ENCODE measurements at regions not wholly inside any gene's neighbourhood (a gene's known extent, or its start where the extent isn't known, plus 50 kb on each side); places are given as distances from the start of the nearest gene placed in this dataset.

DNA sequence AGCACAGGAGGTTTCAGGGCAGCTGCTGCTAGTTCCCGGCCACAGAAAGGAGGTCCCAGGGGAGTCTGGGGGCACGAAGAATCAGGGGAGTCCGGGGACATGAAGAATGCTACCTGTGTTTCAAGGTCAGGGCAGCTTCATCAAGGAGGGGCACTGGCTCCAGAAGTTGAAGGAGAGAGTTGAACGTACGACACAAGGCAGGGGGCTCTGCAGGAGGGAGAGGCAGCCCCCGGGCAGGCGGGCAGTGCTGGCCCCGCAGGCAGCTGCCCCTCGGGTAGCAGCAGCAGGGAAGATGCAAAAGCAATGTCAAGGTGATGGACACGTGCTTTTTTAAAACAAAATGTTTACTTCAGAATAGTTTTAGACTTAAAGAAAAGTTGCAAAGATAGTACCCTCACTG lies 134.7 kb upstream of the RNF32 start:
- FAIRE-seq (no peak), DNase-seq (ENCODE audit: low read depth, low spot score) (no peak)
- Histone ChIP-seq H4K20me1 (replicated peaks; ENCODE audit: control insufficient read depth, extremely low read depth, insufficient read depth, low read length) (no peaks in the 10 kb centered on the region), H3K9ac (replicated peaks; ENCODE audit: extremely low read depth, insufficient read depth, low read length) (no peak overlapping the region), H3K79me2 (ENCODE audit: control insufficient read depth, insufficient read depth, low read length) (no peaks in the 10 kb centered on the region), H3K9me3 (replicated peaks; ENCODE audit: control insufficient read depth, insufficient read depth, low read length) (peaks cover 2% of the 10 kb centered on the region), H3K4me1 (ENCODE audit: control insufficient read depth, extremely low read depth, insufficient read depth, low read length) (no peaks in the 10 kb centered on the region), H3K4me2 (ENCODE audit: insufficient read depth, low read length) (no peak overlapping the region), H3K4me3 (replicated peaks in 1 of 3; ENCODE audit: insufficient read depth in 1 of 3, low read depth in 1 of 3, low read length in 3 of 3) (no peak overlapping the region), H2AFZ (ENCODE audit: low read depth, low read length) (no peak overlapping the region), H3K27ac (ENCODE audit: insufficient read depth, low read depth, low read length) (no peak overlapping the region), H3K27me3 (ENCODE audit: control insufficient read depth in 2 of 2, insufficient read depth in 2 of 2, low read length in 2 of 2) (no peaks in the 10 kb centered on the region), H3K36me3 (ENCODE audit: control insufficient read depth in 2 of 2, extremely low read depth in 1 of 2, insufficient read depth in 2 of 2, low read length in 2 of 2) (no peaks in the 10 kb centered on the region), H3K9me1 (replicated peaks; ENCODE audit: control insufficient read depth, extremely low read depth, insufficient read depth, low read length) (no peaks in the 10 kb centered on the region)
- no peak for TF ChIP-seq MYC (IDR thresholded peaks at IDR 0.05; ENCODE audit: low read depth, low read length)
- TF ChIP-seq EZH2 (IDR thresholded peaks at IDR 0.05; ENCODE audit: borderline replicate concordance, low read depth, low read length, severe bottlenecking): no peak
- TF ChIP-seq GATA2 (IDR thresholded peaks at IDR 0.05; ENCODE audit: insufficient read depth, insufficient read length, low read depth, low read length): no peak
- TF ChIP-seq POLR2AphosphoS5 (IDR thresholded peaks at IDR 0.05; ENCODE audit: insufficient read depth, low read depth, low read length): no peak
- TF ChIP-seq FOS (IDR thresholded peaks at IDR 0.05; ENCODE audit: borderline replicate concordance, insufficient read depth, low read length): no peak
- TF ChIP-seq JUN (IDR thresholded peaks at IDR 0.05; ENCODE audit: borderline replicate concordance, insufficient read depth, insufficient read length, low read depth): no peak
- no peak for TF ChIP-seq POLR2A (IDR thresholded peaks at IDR 0.05; ENCODE audit: low read depth, low read length)
- no peak for TF ChIP-seq MAX (IDR thresholded peaks at IDR 0.05; ENCODE audit: insufficient read depth, insufficient read length)
- TF ChIP-seq, protein P1, sequence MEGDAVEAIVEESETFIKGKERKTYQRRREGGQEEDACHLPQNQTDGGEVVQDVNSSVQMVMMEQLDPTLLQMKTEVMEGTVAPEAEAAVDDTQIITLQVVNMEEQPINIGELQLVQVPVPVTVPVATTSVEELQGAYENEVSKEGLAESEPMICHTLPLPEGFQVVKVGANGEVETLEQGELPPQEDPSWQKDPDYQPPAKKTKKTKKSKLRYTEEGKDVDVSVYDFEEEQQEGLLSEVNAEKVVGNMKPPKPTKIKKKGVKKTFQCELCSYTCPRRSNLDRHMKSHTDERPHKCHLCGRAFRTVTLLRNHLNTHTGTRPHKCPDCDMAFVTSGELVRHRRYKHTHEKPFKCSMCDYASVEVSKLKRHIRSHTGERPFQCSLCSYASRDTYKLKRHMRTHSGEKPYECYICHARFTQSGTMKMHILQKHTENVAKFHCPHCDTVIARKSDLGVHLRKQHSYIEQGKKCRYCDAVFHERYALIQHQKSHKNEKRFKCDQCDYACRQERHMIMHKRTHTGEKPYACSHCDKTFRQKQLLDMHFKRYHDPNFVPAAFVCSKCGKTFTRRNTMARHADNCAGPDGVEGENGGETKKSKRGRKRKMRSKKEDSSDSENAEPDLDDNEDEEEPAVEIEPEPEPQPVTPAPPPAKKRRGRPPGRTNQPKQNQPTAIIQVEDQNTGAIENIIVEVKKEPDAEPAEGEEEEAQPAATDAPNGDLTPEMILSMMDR (IDR thresholded peaks at IDR 0.05; ENCODE audit: extremely low read depth in 1 of 2, insufficient read depth in 1 of 2, low read depth in 1 of 2, low read length in 2 of 2): no peak
- intact Hi-C loops (cut with micrococcal nuclease): no loop called here
- dilution Hi-C loops (cut with MboI; ENCODE audit: extremely low pct_ligation_motif_present, low sequenced_read_pairs): no loop called here
- ChIA-PET POLR2A (no interaction called here), CTCF (no interaction called here)
- no TSS peak for BruUV-seq (replicated peaks)
